Activated T-helper 2 cell treated with anti-CD3 and anti-CD28 coated beads, Interferon-gamma antibody, Interleukin-2, Interleukin-4, amounts not matched to agents 10 μg/mL and 5 μg/mL and 100 μg/mL, durations not matched to agents 14 hours and 24 hours and 36 hours (primary cell): ENCODE measurements at regions not wholly inside any gene's neighbourhood (a gene's known extent, or its start where the extent isn't known, plus 50 kb on each side); places are given as distances from the start of the nearest gene placed in this dataset.

Source experiments
- DNase-seq: peaks from one replicate; pipeline ENCODE4 v3.0.0; 2021; ENCODE audit warnings: low spot score
- H3K27ac Mint-ChIP-seq: one replicate; pipeline ENCODE4 v1.8.0; 2021; ENCODE audit warnings: mixed read lengths
- H3K27me3 Mint-ChIP-seq: one replicate; pipeline ENCODE4 v1.8.0; 2021; ENCODE audit warnings: low read depth, mixed read lengths
- H3K36me3 Mint-ChIP-seq: one replicate; pipeline ENCODE4 v1.8.0; 2021; ENCODE audit warnings: low read depth, mixed read lengths
- H3K4me1 Mint-ChIP-seq: one replicate; pipeline ENCODE4 v1.8.0; 2021; ENCODE audit warnings: low read depth, mixed read lengths
- H3K4me3 Mint-ChIP-seq: one replicate; pipeline ENCODE4 v1.8.0; 2021; ENCODE audit warnings: low read depth, mild to moderate bottlenecking, moderate library complexity, mixed read lengths
- H3K9me3 Mint-ChIP-seq: one replicate; pipeline ENCODE4 v1.8.0; 2021; ENCODE audit warnings: mixed read lengths
- intact Hi-C: fragments of 100-400 bp; cut with micrococcal nuclease; formaldehyde crosslinking; loops from one replicate; pipeline ENCODE4 v1.15.1; 2023

- Mint-ChIP-seq H3K36me3 (no peaks in the 10 kb centered on the region), H3K27ac (no peak overlapping the region), H3K9me3 (no peaks in the 10 kb centered on the region), H3K27me3 (no peaks in the 10 kb centered on the region), H3K4me3 (no peak overlapping the region), H3K4me1 (no peaks in the 10 kb centered on the region)
- intact Hi-C loops, result no loop called here
- no peak for DNase-seq
These were observed 90.5 kb upstream of the SDK1 start for GRCh38 chr7:3210531-3210930.

GRCh38 chr7:3214090-3214413, 87.0 kb upstream of the SDK1 start:
- DNase-seq, result no peak
- H3K27me3 Mint-ChIP-seq, result peaks cover 8% of the 10 kb centered on the region
- H3K27ac Mint-ChIP-seq, result no peak overlapping the region
- intact Hi-C loops, result no loop called here
- no peaks in the 10 kb centered on the region for H3K9me3 Mint-ChIP-seq
- H3K36me3 Mint-ChIP-seq, result no peaks in the 10 kb centered on the region
- H3K4me3 Mint-ChIP-seq, result no peak overlapping the region
- no peaks in the 10 kb centered on the region for H3K4me1 Mint-ChIP-seq

GRCh38 chr7:3215624-3216585, 85.1 kb upstream of the SDK1 start:
- Mint-ChIP-seq H3K27ac (no peak overlapping the region), H3K27me3 (peaks cover 12% of the 10 kb centered on the region), H3K4me1 (no peaks in the 10 kb centered on the region), H3K4me3 (no peak overlapping the region), H3K36me3 (no peaks in the 10 kb centered on the region), H3K9me3 (no peaks in the 10 kb centered on the region)
- DNase-seq, result no peak
- intact Hi-C loops, result no loop called here

GRCh38 chr7:3217166-3217565, 83.9 kb upstream of the SDK1 start:
- intact Hi-C loops, result no loop called here
- no peak for DNase-seq
- H3K36me3 Mint-ChIP-seq, result no peaks in the 10 kb centered on the region

GRCh38 chr7:3218411-3219225, 82.4 kb upstream of the SDK1 start:
- Mint-ChIP-seq H3K9me3 (no peaks in the 10 kb centered on the region), H3K4me1 (no peaks in the 10 kb centered on the region), H3K27me3 (peaks cover 19% of the 10 kb centered on the region), H3K4me3 (no peak overlapping the region), H3K36me3 (no peaks in the 10 kb centered on the region), H3K27ac (no peak overlapping the region)
- intact Hi-C loops, result no loop called here
- DNase-seq, result no peak

More at GRCh38 chr7:3217166-3217565, 83.9 kb upstream of the SDK1 start:
- Mint-ChIP-seq H3K4me1 (no peaks in the 10 kb centered on the region), H3K9me3 (no peaks in the 10 kb centered on the region), H3K4me3 (no peak overlapping the region), H3K27ac (no peak overlapping the region), H3K27me3 (peaks cover 16% of the 10 kb centered on the region)

- peaks cover 4% of the 10 kb centered on the region for H3K4me1 Mint-ChIP-seq
- peaks cover 4% of the 10 kb centered on the region for H3K9me3 Mint-ChIP-seq
- no peak for DNase-seq
- intact Hi-C loops, result no loop called here
- H3K4me3 Mint-ChIP-seq, result no peak overlapping the region
- peaks cover 11% of the 10 kb centered on the region for H3K27me3 Mint-ChIP-seq
- no peak overlapping the region for H3K27ac Mint-ChIP-seq
- H3K36me3 Mint-ChIP-seq, result no peaks in the 10 kb centered on the region
These were observed 71.1 kb upstream of the SDK1 start for GRCh38 chr7:3229904-3230470.

- Mint-ChIP-seq H3K4me3 (no peak overlapping the region), H3K27me3 (peaks cover 6% of the 10 kb centered on the region), H3K36me3 (no peaks in the 10 kb centered on the region), H3K27ac (no peak overlapping the region), H3K4me1 (peaks cover 4% of the 10 kb centered on the region), H3K9me3 (peaks cover 11% of the 10 kb centered on the region)
- DNase-seq, result no peak
- intact Hi-C loops, result no loop called here
These were observed 70.1 kb upstream of the SDK1 start for GRCh38 chr7:3230908-3231307.

GRCh38 chr7:3232228-3232627, 68.8 kb upstream of the SDK1 start:
- H3K27ac Mint-ChIP-seq, result no peak overlapping the region
- peaks cover 4% of the 10 kb centered on the region for H3K27me3 Mint-ChIP-seq
- no peak overlapping the region for H3K4me3 Mint-ChIP-seq
- intact Hi-C loops, result no loop called here
- no peaks in the 10 kb centered on the region for H3K36me3 Mint-ChIP-seq
- no peak for DNase-seq
- H3K4me1 Mint-ChIP-seq, result peaks cover 2% of the 10 kb centered on the region
- peaks cover 11% of the 10 kb centered on the region for H3K9me3 Mint-ChIP-seq

- no peak for DNase-seq
- peaks cover 11% of the 10 kb centered on the region for H3K9me3 Mint-ChIP-seq
- H3K4me1 Mint-ChIP-seq, result no peaks in the 10 kb centered on the region
These were observed 67.8 kb upstream of the SDK1 start for GRCh38 chr7:3233301-3233700.

GRCh38 chr7:3234051-3234450, 67.0 kb upstream of the SDK1 start:
- Mint-ChIP-seq H3K4me1 (no peaks in the 10 kb centered on the region), H3K9me3 (peaks cover 11% of the 10 kb centered on the region), H3K4me3 (no peak overlapping the region), H3K36me3 (no peaks in the 10 kb centered on the region), H3K27ac (no peak overlapping the region), H3K27me3 (peaks cover 4% of the 10 kb centered on the region)
- DNase-seq, result no peak
- intact Hi-C loops, result no loop called here

More at GRCh38 chr7:3233301-3233700, 67.8 kb upstream of the SDK1 start:
- Mint-ChIP-seq H3K27me3 (peaks cover 4% of the 10 kb centered on the region), H3K36me3 (no peaks in the 10 kb centered on the region), H3K27ac (no peak overlapping the region), H3K4me3 (no peak overlapping the region)
- intact Hi-C loops, result no loop called here

GRCh38 chr7:3234851-3235250, 66.2 kb upstream of the SDK1 start:
- Mint-ChIP-seq H3K9me3 (peaks cover 11% of the 10 kb centered on the region), H3K4me1 (no peaks in the 10 kb centered on the region), H3K27ac (no peak overlapping the region), H3K36me3 (no peaks in the 10 kb centered on the region), H3K27me3 (no peaks in the 10 kb centered on the region), H3K4me3 (no peak overlapping the region)
- no peak for DNase-seq
- intact Hi-C loops, result no loop called here

- intact Hi-C loops, result no loop called here
- no peaks in the 10 kb centered on the region for H3K4me1 Mint-ChIP-seq
- peaks cover 11% of the 10 kb centered on the region for H3K9me3 Mint-ChIP-seq
- H3K4me3 Mint-ChIP-seq, result no peak overlapping the region
- H3K36me3 Mint-ChIP-seq, result no peaks in the 10 kb centered on the region
- no peak overlapping the region for H3K27ac Mint-ChIP-seq
- no peak for DNase-seq
- H3K27me3 Mint-ChIP-seq, result no peaks in the 10 kb centered on the region
These were observed 65.7 kb upstream of the SDK1 start for GRCh38 chr7:3235322-3235721.

- no peak overlapping the region for H3K4me3 Mint-ChIP-seq
- intact Hi-C loops, result no loop called here
- H3K36me3 Mint-ChIP-seq, result no peaks in the 10 kb centered on the region
- peaks cover 11% of the 10 kb centered on the region for H3K9me3 Mint-ChIP-seq
- no peak overlapping the region for H3K27ac Mint-ChIP-seq
- H3K4me1 Mint-ChIP-seq, result no peaks in the 10 kb centered on the region
- H3K27me3 Mint-ChIP-seq, result no peaks in the 10 kb centered on the region
- DNase-seq, result no peak
These were observed 64.8 kb upstream of the SDK1 start for GRCh38 chr7:3236268-3236667.
